Caco-2 (cell line): ENCODE measurements at regions not wholly inside any gene's neighbourhood (a gene's known extent, or its start where the extent isn't known, plus 50 kb on each side); places are given as distances from the start of the nearest gene placed in this dataset.

Experiments used
- BruUV-seq: library from RNA; stranded (reverse); fragments of 400-500 nt; replicated peaks from 2 replicates; lab custom pipeline; 2021; lab: Mats Ljungman, UMichigan
- CTCF ChIA-PET: fragments of 300-600 bp; sonication (Branson Sonifier 250); formaldehyde crosslinking; loops from one replicate; lab custom pipeline; 2022; ENCODE audit warnings: antibody characterized with exemption; lab: Charles Lee
- POLR2A ChIA-PET: fragments of 300-600 bp; sonication (Branson Sonifier 250); formaldehyde crosslinking; loops from one replicate; lab custom pipeline; 2022; ENCODE audit warnings: antibody characterized with exemption; lab: Charles Lee
- DNase-seq, 2 experiments: peaks; one replicate each; pipeline versions ENCODE4 v3.0.0 to v3.0.0-alpha.2; 2020 to 2022
- H3K27me3 ChIP-seq: replicated peaks from 2 replicates; pipeline ENCODE4 v1.6.0; 2011; ENCODE audit warnings: low read length; ENCODE audit not compliant: control insufficient read depth, insufficient read depth
- H3K36me3 ChIP-seq: 2 replicates; pipeline ENCODE4 v1.5.1; 2011; ENCODE audit warnings: low read length; ENCODE audit not compliant: control insufficient read depth, insufficient read depth
- H3K4me1 ChIP-seq: fragments of 250-450 bp; sonication (Bioruptor Pico); 2 replicates; pipeline ENCODE4 v1.5.1; 2020; ENCODE audit warnings: mild to moderate bottlenecking
- H3K4me3 ChIP-seq: 2 replicates; pipeline ENCODE4 v1.5.1; 2011; ENCODE audit warnings: low read depth, mild to moderate bottlenecking, control low read depth, low read length
- H3K9me3 ChIP-seq: fragments of 250-450 bp; sonication (Bioruptor Pico); 2 replicates; pipeline ENCODE4 v1.5.1; 2020; ENCODE audit warnings: mild to moderate bottlenecking, moderate library complexity
- H3K27ac Mint-ChIP-seq: one replicate; pipeline ENCODE4 v1.8.0; 2022; ENCODE audit warnings: mixed read lengths; ENCODE audit not compliant: unreplicated experiment
- H3K27me3 Mint-ChIP-seq: one replicate; pipeline ENCODE4 v1.8.0; 2022; ENCODE audit warnings: mixed read lengths; ENCODE audit not compliant: insufficient read depth, unreplicated experiment
- H3K36me3 Mint-ChIP-seq: one replicate; pipeline ENCODE4 v1.8.0; 2022; ENCODE audit warnings: mild to moderate bottlenecking, mixed read lengths; ENCODE audit not compliant: insufficient read depth, unreplicated experiment
- H3K4me1 Mint-ChIP-seq: one replicate; pipeline ENCODE4 v1.8.0; 2022; ENCODE audit warnings: low read depth, mixed read lengths; ENCODE audit not compliant: unreplicated experiment
- H3K4me3 Mint-ChIP-seq: one replicate; pipeline ENCODE4 v1.8.0; 2022; ENCODE audit warnings: mild to moderate bottlenecking, moderate library complexity, mixed read lengths; ENCODE audit not compliant: unreplicated experiment
- H3K9me3 Mint-ChIP-seq: one replicate; pipeline ENCODE4 v1.8.0; 2022; ENCODE audit warnings: mixed read lengths; ENCODE audit not compliant: unreplicated experiment
- intact Hi-C: fragments of 100-400 bp; cut with micrococcal nuclease; formaldehyde crosslinking; loops from one replicate; pipeline ENCODE4 v1.10.0; 2022; ENCODE audit not compliant: unreplicated experiment
- TF ChIP-seq, protein P1 (sequence below), 2 experiments: fragments of 200-600 bp in 1 of 2; IDR thresholded peaks; 1 replicate in 1 of 2; 2 replicates in 1 of 2; pipeline versions ENCODE4 v1.5.1 to v1.8.0; 2011 to 2022; ENCODE audit warnings: antibody characterized with exemption in 1 of 2, control low read depth in 1 of 2, inconsistent platforms in 1 of 2, low read depth in 1 of 2, low read length in 1 of 2, mild to moderate bottlenecking in 1 of 2, moderate library complexity in 1 of 2; ENCODE audit not compliant: insufficient read depth in 1 of 2, severe bottlenecking in 1 of 2, unreplicated experiment in 1 of 2

- no peak overlapping the region for H3K4me3 ChIP-seq
- no peaks in the 10 kb centered on the region for H3K4me1 ChIP-seq
- Mint-ChIP-seq H3K9me3 (no peaks in the 10 kb centered on the region), H3K4me1 (no peaks in the 10 kb centered on the region), H3K27ac (no peak overlapping the region), H3K27me3 (no peaks in the 10 kb centered on the region), H3K36me3 (no peaks in the 10 kb centered on the region), H3K4me3 (no peak overlapping the region)
- BruUV-seq, result no TSS peak
- no peaks in the 10 kb centered on the region for H3K36me3 ChIP-seq
- intact Hi-C loops, result no loop called here
- DNase-seq, result no peak
- no peaks in the 10 kb centered on the region for H3K27me3 ChIP-seq
- CTCF ChIA-PET, result no interaction called here
- H3K9me3 ChIP-seq, result no peaks in the 10 kb centered on the region
- POLR2A ChIA-PET, result no interaction called here
- TF ChIP-seq, protein P1, sequence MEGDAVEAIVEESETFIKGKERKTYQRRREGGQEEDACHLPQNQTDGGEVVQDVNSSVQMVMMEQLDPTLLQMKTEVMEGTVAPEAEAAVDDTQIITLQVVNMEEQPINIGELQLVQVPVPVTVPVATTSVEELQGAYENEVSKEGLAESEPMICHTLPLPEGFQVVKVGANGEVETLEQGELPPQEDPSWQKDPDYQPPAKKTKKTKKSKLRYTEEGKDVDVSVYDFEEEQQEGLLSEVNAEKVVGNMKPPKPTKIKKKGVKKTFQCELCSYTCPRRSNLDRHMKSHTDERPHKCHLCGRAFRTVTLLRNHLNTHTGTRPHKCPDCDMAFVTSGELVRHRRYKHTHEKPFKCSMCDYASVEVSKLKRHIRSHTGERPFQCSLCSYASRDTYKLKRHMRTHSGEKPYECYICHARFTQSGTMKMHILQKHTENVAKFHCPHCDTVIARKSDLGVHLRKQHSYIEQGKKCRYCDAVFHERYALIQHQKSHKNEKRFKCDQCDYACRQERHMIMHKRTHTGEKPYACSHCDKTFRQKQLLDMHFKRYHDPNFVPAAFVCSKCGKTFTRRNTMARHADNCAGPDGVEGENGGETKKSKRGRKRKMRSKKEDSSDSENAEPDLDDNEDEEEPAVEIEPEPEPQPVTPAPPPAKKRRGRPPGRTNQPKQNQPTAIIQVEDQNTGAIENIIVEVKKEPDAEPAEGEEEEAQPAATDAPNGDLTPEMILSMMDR (IDR thresholded peaks at IDR 0.05; ENCODE audit: insufficient read depth in 1 of 2, low read depth in 1 of 2, low read length in 1 of 2, severe bottlenecking in 1 of 2, unreplicated experiment in 1 of 2), result no peak
Observed at GRCh38 chr2:180497621-180498152, 482.7 kb upstream of the UBE2E3 start.

DNA sequence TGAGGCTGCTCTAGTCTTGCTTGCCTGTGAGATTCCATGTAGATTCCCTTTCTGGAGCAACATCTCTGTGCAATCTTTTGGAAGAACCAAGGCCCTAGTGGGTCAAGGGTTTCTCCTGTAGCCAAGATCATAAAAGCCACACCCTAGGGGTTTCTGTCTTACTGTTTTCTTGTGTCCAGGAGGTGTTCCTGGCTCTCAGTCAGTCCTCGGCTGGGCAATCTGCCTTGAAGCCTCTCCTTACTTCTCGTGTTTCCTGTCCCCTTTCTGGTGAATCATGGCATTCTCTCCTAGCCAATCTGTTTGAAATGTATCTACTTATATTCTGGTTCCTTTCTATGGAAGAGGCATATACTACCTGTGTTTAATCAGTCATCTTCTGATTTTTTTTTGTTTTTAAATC, 484.8 kb upstream of the UBE2E3 start:
- no TSS peak for BruUV-seq

GRCh38 chr2:180494286-180494685, 486.1 kb upstream of the UBE2E3 start:
- ChIA-PET POLR2A (no interaction called here), CTCF (no interaction called here)
- intact Hi-C loops, result no loop called here
- TF ChIP-seq, protein P1 (IDR thresholded peaks at IDR 0.05; ENCODE audit: insufficient read depth in 1 of 2, low read depth in 1 of 2, low read length in 1 of 2, severe bottlenecking in 1 of 2, unreplicated experiment in 1 of 2), result no peak
- no peaks in the 10 kb centered on the region for H3K27me3 Mint-ChIP-seq
- H3K9me3 ChIP-seq, result no peaks in the 10 kb centered on the region; the same call in 1 of the 2 replicates
- H3K4me3 Mint-ChIP-seq, result no peak overlapping the region
- no peaks in the 10 kb centered on the region for H3K4me1 ChIP-seq
- H3K27me3 ChIP-seq, result no peaks in the 10 kb centered on the region
- no peak for DNase-seq
- H3K4me1 Mint-ChIP-seq, result no peaks in the 10 kb centered on the region
- no peaks in the 10 kb centered on the region for H3K36me3 ChIP-seq
- H3K9me3 Mint-ChIP-seq, result peaks cover 18% of the 10 kb centered on the region
- H3K27ac Mint-ChIP-seq, result no peak overlapping the region
- BruUV-seq, result no TSS peak
- H3K4me3 ChIP-seq, result no peak overlapping the region
- no peaks in the 10 kb centered on the region for H3K36me3 Mint-ChIP-seq

More for the DNA sequence above, 484.8 kb upstream of the UBE2E3 start:
- H3K4me3 ChIP-seq, result no peak overlapping the region
- intact Hi-C loops, result no loop called here
- no peaks in the 10 kb centered on the region for H3K27me3 ChIP-seq
- H3K36me3 Mint-ChIP-seq, result no peaks in the 10 kb centered on the region
- no peaks in the 10 kb centered on the region for H3K4me1 ChIP-seq
- CTCF ChIA-PET, result no interaction called here
- peaks cover 14% of the 10 kb centered on the region for H3K9me3 Mint-ChIP-seq
- POLR2A ChIA-PET, result no interaction called here
- no peaks in the 10 kb centered on the region for H3K27me3 Mint-ChIP-seq
- TF ChIP-seq, protein P1 (IDR thresholded peaks at IDR 0.05; ENCODE audit: insufficient read depth in 1 of 2, low read depth in 1 of 2, low read length in 1 of 2, severe bottlenecking in 1 of 2, unreplicated experiment in 1 of 2), result no peak
- H3K4me1 Mint-ChIP-seq, result no peaks in the 10 kb centered on the region
- no peak overlapping the region for H3K27ac Mint-ChIP-seq
- no peak for DNase-seq
- no peaks in the 10 kb centered on the region for H3K36me3 ChIP-seq
- H3K9me3 ChIP-seq, result no peaks in the 10 kb centered on the region; the same call in 1 of the 2 replicates
- no peak overlapping the region for H3K4me3 Mint-ChIP-seq
